C4-2B (cell line): ENCODE measurements at regions not wholly inside any gene's neighbourhood (a gene's known extent, or its start where the extent isn't known, plus 50 kb on each side); places are given as distances from the start of the nearest gene placed in this dataset.

Experiments used
- H3K27ac ChIP-seq: fragments of 450-650 bp; 2 replicates; pipeline ENCODE4 v1.5.1; 2017
- ZFX ChIP-seq: fragments of 450-650 bp; IDR thresholded peaks from 2 replicates; pipeline ENCODE4 v1.6.1; 2017
- TF ChIP-seq, protein P1 (sequence below): fragments of 450-650 bp; conservative IDR thresholded peaks from 2 replicates; pipeline ENCODE4 v1.5.1; 2017; ENCODE audit warnings: mild to moderate bottlenecking

DNA sequence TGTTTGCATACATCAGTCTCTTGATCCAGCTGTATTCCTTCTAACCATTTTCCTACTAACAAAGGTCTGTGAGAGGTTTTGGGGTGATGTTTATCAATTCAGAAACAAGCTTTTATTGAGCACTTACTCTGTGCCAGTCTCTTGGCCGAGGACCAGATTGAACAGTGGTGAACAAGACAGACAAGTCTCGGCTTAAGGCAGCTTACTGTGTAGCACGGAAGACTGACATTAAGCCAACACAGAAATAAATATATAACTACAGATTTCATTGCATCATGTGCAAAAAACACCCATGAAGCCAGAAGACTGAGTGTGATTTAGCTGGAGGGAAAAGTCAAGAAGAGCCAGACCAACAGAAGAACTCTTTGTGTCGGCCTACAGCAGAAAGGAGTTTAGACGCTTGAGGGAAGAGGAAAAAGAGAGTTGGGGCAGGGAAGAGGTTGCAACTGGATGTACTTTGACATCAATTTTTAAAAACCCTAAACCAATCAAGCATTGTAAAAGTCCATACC lies 549.6 kb upstream of the CITED2 start:
- TF ChIP-seq, protein P1, sequence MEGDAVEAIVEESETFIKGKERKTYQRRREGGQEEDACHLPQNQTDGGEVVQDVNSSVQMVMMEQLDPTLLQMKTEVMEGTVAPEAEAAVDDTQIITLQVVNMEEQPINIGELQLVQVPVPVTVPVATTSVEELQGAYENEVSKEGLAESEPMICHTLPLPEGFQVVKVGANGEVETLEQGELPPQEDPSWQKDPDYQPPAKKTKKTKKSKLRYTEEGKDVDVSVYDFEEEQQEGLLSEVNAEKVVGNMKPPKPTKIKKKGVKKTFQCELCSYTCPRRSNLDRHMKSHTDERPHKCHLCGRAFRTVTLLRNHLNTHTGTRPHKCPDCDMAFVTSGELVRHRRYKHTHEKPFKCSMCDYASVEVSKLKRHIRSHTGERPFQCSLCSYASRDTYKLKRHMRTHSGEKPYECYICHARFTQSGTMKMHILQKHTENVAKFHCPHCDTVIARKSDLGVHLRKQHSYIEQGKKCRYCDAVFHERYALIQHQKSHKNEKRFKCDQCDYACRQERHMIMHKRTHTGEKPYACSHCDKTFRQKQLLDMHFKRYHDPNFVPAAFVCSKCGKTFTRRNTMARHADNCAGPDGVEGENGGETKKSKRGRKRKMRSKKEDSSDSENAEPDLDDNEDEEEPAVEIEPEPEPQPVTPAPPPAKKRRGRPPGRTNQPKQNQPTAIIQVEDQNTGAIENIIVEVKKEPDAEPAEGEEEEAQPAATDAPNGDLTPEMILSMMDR = no peak
- TF ChIP-seq ZFX = no peak
- H3K27ac ChIP-seq = no peak overlapping the region

DNA sequence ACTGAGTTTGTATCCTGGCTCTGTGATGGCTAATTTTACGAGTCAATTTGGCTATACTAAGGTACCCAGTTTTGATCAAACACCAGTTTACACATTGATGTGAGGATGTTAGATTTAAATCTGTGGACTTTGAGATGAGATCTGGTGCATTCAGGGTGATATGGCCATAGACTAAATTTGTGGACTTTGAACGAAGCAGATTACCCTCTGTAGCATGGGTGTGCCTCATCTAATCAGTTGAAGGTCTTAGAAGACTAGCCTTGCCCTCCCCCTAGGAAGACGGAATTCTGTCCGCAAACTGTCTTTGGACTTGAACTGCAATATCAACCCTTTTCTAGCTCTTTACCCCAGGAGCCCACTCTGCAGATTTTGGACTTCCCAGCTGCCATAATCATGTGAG lies 547.8 kb upstream of the CITED2 start:
- TF ChIP-seq, protein P1 = no peak
- no peak for TF ChIP-seq ZFX
- H3K27ac ChIP-seq = no peak overlapping the region

DNA sequence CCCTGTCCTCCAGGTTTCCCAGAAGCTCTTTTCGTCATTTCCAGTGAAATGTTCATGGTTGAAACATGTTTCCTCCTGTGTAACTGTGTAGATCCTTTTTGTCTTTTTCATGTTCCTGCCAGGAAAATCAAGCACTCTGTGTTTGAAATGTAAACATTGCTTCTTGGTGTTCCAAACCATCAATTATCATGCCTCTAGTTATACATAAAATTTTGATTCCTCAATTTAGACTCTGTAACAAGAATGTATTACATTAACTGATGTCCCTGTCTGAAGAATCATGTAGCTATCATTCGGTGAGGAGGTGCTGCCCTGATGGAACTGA lies 546.3 kb upstream of the CITED2 start:
- TF ChIP-seq, protein P1 = no peak
- TF ChIP-seq ZFX = no peak
- no peak overlapping the region for H3K27ac ChIP-seq

DNA sequence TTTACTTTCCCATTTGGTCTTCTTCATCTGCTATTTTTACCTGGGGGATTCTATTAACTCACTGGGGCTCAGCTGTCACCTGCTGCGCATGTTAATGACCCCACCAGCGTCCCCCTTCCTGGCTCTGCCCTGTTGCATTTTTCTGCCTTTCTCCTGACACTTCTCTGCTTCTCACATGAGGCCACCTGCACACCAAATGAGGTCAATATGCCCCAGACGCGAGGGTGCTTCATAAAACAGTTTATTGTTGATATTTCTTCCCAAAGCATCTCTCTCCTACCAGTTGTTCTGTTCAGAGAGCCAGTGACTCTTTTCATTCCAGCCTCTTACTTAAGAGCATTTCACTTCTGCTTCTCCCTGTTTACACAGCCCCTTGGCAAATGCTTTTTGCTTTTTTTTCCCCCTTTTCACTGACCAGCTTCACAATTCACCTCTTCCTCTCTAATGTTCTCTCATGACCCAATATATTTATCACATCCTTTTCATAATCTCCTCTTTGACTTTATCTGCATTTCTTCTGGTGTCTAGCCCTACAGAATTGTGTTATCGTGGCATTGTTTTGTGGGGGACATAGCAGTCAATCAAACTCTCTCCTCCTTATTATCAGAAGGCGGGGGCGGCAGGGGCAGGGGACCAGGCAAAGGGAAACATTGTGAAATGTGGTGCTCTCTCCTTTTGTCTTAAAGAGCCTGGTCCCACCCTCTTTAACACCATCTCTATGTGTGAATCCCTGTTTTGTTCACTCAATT lies 545.8 kb upstream of the CITED2 start:
- TF ChIP-seq ZFX = no peak
- TF ChIP-seq, protein P1 = no peak
- H3K27ac ChIP-seq = no peak overlapping the region

DNA sequence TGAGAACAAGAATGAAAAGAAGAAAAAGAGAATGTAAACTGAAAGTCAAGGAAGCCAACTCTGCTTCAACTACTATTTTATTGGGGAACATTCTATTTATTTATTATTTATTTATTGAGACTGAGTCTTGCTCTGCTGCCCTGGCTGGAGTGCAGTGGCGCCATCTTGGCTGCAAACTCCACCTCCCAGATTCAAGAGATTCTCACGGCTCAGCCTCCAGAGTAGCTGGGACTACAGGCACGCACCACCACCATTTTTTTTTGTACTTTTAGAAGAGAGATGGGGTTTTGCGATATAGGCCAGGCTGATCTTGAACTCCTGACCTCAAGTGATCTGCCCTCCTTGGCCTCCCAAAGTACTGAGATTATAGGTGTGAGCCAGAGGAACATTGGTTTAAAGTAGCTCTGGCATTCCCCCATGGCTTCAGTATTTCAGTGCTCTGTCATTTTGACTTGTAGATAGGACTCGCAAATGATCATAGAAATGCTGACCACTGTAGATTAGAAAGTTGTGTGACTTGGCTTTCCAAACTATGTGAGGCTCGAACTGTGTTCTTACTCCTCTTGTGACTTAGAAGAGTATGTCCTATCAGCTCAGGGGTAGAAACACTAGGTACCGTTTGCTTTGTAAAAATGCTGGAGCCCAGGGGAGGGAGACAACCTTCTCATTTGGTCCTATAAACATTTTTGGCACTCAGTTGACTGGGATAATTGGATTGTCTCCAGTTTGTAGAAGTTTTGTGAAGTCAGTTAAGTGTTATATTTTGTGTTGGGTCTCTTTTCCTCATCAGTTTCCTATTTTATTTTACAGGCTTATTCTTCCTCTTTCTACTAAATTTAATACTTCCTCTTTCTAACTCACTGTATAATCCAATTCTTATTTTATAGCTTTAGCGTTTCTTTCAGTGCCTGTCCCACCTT lies 544.9 kb upstream of the CITED2 start:
- TF ChIP-seq, protein P1 = no peak
- no peak for TF ChIP-seq ZFX
- H3K27ac ChIP-seq = no peak overlapping the region

DNA sequence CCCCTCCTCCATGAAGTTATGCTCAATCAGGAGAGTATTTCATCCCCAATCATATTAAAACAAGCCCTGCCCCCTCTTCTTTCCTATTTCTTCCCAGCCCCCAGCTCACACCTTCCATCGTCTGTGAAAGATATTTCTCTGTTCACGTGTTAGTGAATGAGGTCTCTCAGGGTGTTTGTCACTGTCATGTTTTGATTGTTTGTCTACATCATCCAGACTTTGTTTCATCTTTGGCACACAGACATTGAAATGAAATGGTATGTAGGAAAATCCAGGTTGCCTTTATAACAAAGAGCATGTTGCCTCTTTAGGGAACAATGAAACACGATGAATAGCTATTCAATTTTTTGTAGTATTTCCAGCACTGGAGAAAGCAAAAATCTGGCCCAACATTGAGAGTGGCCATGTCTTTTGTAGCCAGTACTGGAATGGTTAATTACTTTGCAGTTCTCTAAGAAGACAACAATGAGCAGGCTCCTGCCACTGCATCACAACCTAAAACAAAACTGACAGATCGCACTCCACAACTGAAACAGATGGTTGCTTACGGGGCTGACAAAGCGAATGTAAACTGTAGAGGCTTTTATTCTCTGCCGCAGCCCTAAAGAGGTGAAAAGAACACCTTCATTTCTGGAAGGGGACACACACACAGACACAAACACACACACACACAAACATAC lies 543.6 kb upstream of the CITED2 start:
- no peak overlapping the region for H3K27ac ChIP-seq
- TF ChIP-seq ZFX = no peak
- TF ChIP-seq, protein P1 = no peak
